HT-29 (cell line): ENCODE measurements at regions not wholly inside any gene's neighbourhood (a gene's known extent, or its start where the extent isn't known, plus 50 kb on each side); places are given as distances from the start of the nearest gene placed in this dataset.
A peak's percentile ranks its signal among the peaks of the same experiment; 100 is the strongest.
"Not testable (repeated sequence)": the region's sequence is repeated elsewhere in the genome, so short reads cannot be mapped to it uniquely, and the experiment has no call there.

Experiments
- DNase-seq: peaks from one replicate; pipeline ENCODE4 v3.0.0-alpha.2; 2015; ENCODE audit warnings: low spot score

- no peak for DNase-seq
Observed at GRCh38 chr7:47092336-47092735, 489.6 kb downstream of the TNS3 start.

DNA sequence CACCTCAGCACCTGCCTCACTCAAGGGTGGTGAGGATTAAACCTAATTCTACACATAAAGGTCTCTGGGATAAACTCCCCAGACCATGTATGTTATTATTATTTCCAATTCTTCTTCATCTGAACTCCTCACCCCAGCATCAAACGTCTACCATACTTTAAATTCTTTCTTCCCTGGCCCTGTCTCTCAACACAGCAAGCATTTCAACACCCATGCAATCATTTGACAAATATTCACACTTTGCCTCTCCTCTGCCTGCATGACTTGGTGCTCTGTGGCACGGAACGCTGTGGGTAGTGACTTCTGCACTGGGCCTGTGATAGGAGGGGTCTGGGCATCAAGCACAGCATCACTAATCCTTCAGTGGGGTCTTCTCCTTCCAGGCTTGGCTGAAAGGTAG is 490.8 kb downstream of the TNS3 start:
- no peak for DNase-seq

DNA sequence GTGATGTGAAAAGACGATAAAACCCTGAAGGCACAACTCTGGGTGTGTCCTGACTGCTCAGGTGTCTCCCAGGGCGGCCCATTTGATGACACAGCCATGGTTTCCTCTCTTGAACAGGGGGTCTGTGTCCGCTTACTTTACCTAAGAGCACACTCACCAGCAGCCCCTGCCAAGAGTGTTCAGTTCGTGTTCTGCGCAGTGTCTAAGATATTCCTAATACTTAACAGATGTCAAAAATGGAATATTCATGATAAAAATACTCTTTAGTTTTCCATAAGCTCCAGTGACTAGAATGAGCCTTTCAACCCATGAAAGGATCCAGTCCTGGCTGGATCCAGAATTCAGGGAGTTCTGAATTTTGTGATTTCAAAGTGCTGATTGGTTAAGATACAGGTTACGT is 492.4 kb downstream of the TNS3 start:
- DNase-seq, result no peak

- DNase-seq, result no peak
Observed at GRCh38 chr7:47089068-47089417, 492.9 kb downstream of the TNS3 start.

DNA sequence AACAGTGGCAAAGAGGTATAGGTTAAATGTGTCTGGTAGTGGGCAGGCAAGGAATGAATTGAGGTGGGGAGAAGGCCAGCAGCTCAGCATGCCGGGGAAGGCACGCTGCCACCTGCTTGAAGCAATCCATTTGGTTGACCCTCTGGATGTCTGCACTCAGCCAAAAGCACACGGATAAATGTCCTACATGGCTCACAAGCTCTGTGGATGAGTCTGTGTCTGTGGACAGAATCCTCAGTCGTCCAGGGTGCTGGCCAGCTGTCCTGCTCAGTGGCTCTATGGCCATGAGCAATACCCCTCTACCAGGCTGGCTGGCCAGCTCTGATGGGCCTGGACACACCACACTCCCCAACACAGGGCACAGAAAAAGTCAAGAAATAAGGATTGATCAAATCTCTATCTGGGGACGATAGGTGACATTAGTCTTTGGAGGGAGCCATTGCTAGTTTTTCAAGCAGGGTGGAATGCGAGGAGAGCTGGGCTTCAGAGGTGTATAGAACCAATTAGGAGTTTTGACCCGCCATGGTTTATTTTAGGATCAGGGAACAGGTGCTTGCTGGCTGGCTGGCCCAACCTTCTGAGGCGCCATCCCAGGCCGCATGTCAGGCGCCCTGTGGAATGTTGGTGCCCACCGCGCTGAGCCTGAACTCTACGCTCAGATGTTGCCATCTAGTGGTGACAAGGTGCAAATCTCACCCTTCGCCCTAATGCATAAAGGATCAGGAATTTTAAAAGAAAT is 493.4 kb downstream of the TNS3 start:
- DNase-seq, result peak; percentile 83

- DNase-seq, result no peak
Observed at GRCh38 chr7:47087866-47088265, 494.0 kb downstream of the TNS3 start.

GRCh38 chr7:47085491-47086275 is 496.2 kb downstream of the TNS3 start:
- DNase-seq, result no peak

DNA sequence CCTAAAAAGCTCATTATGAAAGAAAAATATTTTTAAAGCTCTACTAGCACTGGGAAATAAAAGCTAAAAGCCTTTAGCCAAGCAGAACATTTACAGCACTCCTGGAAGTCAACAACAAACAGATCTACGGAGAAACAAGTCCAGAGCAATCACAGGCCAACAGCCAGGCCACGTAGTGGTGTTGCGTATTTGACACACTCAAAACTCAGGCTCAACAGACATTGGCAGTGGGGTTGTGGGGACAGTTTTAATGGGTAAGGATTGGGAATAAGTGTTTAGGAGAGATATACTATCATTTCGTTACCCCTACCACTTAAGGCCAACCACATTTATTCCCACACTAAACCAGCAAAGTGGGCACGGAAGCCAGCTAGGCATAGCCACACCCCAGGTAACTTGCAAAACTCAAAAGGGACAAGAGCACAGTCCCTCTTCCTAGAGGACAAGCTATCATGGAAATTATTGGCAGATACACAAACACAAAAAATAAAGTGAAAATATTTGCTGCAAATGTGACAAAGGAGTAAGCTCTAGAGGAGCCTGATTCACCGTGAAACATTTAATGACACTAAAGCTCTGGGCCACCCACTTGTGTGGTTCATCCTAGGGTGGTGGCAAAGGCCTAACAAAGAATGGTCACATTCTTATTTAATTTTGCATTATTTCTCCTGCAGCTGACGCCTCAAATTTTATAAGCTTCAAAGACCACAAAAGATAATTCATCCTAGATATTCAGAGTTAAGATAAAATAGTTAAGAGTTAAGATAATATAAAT is 498.2 kb downstream of the TNS3 start:
- no peak for DNase-seq

DNA sequence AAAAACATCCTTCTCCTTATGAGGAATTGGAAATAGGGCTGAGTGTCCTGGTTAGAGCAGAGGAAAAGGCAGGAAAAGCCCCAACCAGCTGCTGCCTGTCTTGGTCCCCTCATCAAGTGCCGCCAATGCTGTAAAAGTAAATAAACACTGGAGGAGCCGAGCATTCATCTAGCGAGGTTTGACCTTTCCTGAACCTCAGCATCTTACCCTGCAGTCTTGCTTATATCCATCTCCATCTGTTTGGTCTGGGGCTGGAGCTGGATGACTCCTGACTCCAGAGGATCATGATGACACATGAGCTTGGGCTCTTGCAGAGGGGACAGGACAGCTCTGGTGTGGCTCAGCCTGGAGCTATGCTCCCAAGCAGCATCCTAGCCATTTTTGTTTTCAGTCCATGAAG is 501.1 kb downstream of the TNS3 start:
- no peak for DNase-seq

GRCh38 chr7:47078241-47078640 is 503.7 kb downstream of the TNS3 start:
- no peak for DNase-seq

DNA sequence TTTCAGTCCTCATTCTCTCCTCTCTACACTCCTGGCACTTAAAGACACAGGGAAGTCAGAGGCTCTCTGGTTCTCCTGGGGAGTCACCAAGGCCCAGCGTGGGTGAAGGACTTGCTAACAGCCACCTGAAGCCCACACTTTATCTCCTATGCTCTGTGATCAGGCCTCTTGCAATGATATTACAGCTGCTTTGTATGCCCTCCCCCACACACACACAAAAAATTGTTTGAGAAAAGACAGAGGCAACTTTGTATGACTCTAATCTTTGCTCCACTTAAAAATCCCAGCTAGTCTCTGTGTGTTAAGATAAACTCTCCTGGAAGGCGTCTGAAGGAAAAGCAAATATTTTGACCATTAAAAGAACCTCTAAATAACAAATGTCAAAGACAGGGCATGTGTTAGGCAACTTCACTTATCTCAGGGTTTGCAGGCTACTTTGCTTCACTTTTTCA is 507.2 kb downstream of the TNS3 start:
- DNase-seq, result no peak

GRCh38 chr7:47073284-47073683 is 508.6 kb downstream of the TNS3 start:
- DNase-seq, result no peak

DNA sequence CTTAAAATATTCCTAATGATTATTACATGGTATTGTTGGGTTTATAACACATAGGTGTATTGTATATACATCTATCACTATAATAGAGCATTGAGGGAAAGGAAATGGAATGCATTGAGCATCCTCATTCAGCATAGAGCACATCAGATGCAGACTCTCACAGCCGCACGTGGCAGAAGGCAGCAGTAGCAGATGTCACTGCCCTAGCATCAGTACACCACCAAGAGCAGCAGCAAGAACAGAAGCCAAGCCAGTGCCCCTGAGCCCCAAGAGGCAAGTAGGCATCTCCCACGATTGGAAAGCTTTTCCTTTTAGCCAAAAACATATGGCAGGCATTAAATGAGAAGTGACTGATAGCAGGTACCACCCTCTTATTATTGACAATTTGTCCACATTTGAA is 510.0 kb downstream of the TNS3 start:
- no peak for DNase-seq

- DNase-seq, result no peak
Observed at GRCh38 chr7:47069385-47070076, 512.4 kb downstream of the TNS3 start.

- DNase-seq, result no peak
Observed at GRCh38 chr7:47066976-47067614, 514.8 kb downstream of the TNS3 start.

- no peak for DNase-seq
Observed at GRCh38 chr7:47056731-47057130, 525.2 kb downstream of the TNS3 start.

- DNase-seq, result not testable (repeated sequence)
Observed at GRCh38 chr7:47052541-47053208, 529.2 kb downstream of the TNS3 start.

DNA sequence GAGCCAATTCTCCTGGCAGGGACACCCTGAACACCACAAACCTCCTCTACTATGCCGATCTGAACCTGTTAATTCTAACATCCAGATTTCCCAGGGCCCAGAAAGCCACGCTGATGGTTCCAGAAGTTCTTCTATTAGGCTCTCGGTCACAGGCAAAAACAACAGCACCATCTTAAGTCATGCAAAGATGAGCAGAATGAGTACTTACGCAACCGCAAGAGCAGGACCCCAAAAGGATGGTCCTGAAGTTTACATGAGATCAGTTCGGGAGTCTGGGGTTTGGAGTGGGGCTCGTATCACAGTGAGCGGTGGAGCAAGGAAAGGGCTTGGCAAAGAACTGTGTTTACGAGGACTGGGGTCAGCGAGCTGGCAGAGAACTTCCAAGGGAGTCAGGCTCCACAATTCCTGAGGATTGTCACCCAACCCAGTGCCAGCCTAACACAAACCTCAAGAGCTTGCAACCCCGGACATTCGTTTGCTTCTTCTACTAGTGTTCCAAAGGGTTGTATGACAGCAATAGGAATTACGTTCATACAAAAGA is 532.6 kb downstream of the TNS3 start:
- no peak for DNase-seq

GRCh38 chr7:47047384-47047783 is 534.5 kb downstream of the TNS3 start:
- no peak for DNase-seq

GRCh38 chr7:47046949-47047348 is 535.0 kb downstream of the TNS3 start:
- DNase-seq, result no peak
